D721Med (cell line): ENCODE measurements at regions not wholly inside any gene's neighbourhood (a gene's known extent, or its start where the extent isn't known, plus 50 kb on each side); places are given as distances from the start of the nearest gene placed in this dataset.

Source experiments
- DNase-seq: peaks from one replicate; pipeline ENCODE4 v3.0.0; 2011; ENCODE audit warnings: low spot score; ENCODE audit not compliant: insufficient read length
- FAIRE-seq: peaks from 2 replicates; lab custom pipeline; 2011; peaks lifted over from hg19 to GRCh38; lab: Jason Lieb, UNC
- CTCF ChIP-seq: IDR thresholded peaks from 2 replicates; pipeline ENCODE4 v1.5.1; 2012; ENCODE audit warnings: mild to moderate bottlenecking, control low read depth; ENCODE audit not compliant: insufficient read depth; ENCODE audit errors: missing control alignments

GRCh38 chr16:64047878-64048277 lies 1074.0 kb downstream of the CDH11 start:
- no peak for TF ChIP-seq CTCF
- FAIRE-seq (no peak), DNase-seq (no peak)

- TF ChIP-seq CTCF: no peak
- FAIRE-seq: no peak
- no peak for DNase-seq
Observed at GRCh38 chr16:64047207-64047606, 1074.7 kb downstream of the CDH11 start.

- FAIRE-seq (no peak), DNase-seq (no peak)
- no peak for TF ChIP-seq CTCF
Observed at GRCh38 chr16:64035337-64035736, 1086.5 kb downstream of the CDH11 start.

GRCh38 chr16:64019339-64019738 lies 1102.5 kb downstream of the CDH11 start:
- FAIRE-seq (no peak), DNase-seq (no peak)
- no peak for TF ChIP-seq CTCF

GRCh38 chr16:64017796-64018195 lies 1104.1 kb downstream of the CDH11 start:
- TF ChIP-seq CTCF: no peak
- no peak for DNase-seq
- FAIRE-seq: no peak

GRCh38 chr16:64013856-64014255 lies 1108.0 kb downstream of the CDH11 start:
- no peak for TF ChIP-seq CTCF
- DNase-seq: no peak
- no peak for FAIRE-seq

GRCh38 chr16:64012166-64012565 lies 1109.7 kb downstream of the CDH11 start:
- no peak for DNase-seq
- no peak for TF ChIP-seq CTCF
- FAIRE-seq: no peak
